HG03460 (cell line): ENCODE measurements at regions not wholly inside any gene's neighbourhood (a gene's known extent, or its start where the extent isn't known, plus 50 kb on each side); places are given as distances from the start of the nearest gene placed in this dataset.
"Not testable (repeated sequence)": the region's sequence is repeated elsewhere in the genome, so short reads cannot be mapped to it uniquely, and the experiment has no call there.

Experiments used
- ATAC-seq: cut with Tn5 transposase; IDR thresholded peaks from one replicate; pipeline ENCODE4 v1.9.1; 2021; ENCODE audit not compliant: unreplicated experiment

DNA sequence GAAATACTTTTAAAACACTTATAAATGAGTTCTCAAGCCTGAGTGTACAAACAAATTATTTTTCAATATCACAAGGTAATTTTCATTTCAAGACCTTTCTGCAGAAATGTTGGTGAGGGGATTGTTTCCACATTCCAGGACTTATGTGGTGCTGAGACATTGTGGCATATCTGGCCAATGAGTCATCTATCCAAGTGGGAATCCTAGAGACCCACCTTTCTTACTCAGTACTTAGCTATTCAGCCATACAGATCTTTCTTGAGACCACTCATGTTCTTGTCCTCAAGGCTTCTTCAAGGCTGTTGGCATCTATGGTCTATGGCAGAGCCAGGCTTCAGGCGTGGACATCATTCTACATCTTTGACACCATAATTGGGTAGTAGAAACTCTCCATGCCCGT lies 225.4 kb downstream of the DKK1 start:
- no peak for ATAC-seq

DNA sequence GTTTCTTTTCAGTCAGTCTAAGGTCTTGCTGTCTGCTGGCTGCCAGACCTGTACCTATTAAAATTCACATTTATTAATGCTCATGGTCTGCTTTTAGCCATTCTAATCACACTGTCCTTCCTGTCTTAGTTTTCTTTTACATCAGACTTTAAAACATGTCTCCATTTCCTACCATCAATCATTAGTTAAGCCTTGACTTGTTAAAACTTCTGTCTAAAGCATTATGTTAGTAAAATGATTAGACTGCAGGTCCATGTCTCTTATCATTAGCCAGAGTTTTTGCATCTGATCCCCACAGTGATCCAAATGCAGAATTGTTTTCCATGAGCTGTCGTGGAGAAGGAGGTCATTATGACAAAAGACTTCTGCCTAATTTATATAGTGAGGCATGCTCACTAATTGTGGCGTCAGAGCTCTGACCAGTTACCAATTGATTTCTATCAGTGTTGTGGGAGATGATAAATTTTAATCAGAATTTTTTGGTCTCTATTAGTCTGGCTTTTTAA lies 226.5 kb downstream of the DKK1 start:
- no peak for ATAC-seq

DNA sequence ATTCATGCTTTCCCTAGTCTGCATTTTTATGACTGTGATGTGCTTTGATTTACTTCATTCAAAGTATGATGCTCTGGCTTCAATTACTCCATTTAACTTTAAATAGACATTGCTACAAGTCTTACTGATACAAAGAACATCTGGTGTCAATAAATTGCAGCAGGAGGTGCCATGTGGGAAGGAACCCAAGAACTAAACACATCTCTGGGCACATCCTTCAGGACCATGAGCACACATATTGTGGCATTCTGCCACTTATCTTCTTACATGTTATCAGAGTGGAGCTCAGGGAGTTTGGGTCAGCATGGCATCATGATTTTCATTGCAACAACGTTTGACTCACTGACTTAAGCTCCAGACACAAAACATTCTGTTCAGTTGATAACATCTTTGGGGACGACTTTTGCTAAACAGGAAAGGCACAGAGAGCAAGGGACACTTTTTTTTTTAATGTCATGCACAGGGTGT lies 227.0 kb downstream of the DKK1 start:
- ATAC-seq = no peak

DNA sequence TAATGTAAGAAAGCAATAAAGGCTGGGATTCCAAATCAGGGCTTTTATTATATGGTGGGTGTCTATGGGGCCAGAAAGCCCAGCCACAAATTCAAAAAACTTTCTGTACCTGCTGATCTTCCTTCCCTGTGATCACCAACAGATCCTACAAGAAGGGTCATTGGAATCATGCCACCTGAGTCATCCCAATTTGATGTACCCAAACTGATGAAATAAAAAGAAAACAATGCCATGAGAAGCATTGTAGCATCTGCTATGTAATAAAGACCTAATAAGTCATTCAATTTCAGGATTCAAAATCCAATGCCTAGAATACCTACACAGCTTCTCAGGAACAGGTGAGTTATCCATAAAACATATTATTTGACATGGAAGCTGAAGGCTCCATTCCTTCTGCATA lies 228.8 kb downstream of the DKK1 start:
- ATAC-seq = no peak

DNA sequence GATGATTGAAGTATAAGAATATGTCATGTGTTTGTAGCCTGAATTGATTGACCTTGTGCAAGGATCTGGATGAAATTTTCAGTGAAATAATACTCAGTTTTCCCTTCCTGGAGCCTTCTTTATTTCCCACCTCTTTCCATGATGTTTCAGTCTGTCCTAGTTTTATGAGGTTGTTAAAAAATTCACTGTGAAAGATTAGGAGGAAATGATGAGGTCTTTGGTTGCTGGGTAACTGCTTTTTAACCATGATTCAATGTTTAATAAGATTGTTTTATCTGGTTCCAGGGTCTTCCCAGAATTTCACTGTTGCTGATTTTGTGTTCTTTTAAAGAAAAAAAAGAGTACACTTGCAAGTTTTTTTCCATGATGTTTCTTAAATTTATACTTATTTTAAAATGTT lies 221.5 kb downstream of the MBL2 start:
- ATAC-seq = no peak

DNA sequence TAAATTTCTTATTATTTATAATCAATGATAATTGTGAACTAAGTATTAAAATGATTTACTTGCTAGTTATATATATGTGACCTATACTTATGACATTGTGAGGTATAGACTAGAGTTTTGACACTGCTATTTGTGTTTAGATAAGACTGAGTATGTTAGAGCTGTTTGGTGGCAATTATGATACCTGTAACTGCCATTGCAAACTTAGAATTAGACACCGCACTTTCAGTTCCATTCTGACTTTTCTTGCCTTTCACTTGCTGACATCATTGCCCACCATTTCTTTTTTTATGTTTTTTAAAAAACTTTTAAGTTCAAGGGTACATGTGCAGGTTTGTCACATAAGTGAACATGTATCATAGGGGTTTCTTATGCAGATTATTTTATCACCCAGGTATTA lies 214.5 kb downstream of the MBL2 start:
- no peak for ATAC-seq

DNA sequence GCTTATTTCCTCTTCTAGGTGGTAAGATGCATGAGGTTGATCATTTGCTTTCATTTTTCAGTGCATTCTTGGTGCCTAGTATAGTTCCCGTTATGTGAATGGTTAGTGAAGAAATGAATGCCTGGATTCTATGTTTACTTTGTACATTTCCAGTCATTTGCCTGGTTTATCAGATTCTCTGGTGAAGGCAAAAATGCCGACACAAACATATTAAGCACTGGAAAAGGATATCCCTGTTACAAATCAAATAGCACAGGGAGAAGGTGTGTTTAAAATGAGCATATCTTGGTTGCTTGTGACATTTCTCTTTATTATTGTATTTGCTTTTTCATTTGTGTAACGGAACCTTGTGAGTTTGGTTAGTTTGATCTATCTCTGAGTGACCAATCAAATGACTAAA lies 211.3 kb downstream of the MBL2 start:
- ATAC-seq = no peak

DNA sequence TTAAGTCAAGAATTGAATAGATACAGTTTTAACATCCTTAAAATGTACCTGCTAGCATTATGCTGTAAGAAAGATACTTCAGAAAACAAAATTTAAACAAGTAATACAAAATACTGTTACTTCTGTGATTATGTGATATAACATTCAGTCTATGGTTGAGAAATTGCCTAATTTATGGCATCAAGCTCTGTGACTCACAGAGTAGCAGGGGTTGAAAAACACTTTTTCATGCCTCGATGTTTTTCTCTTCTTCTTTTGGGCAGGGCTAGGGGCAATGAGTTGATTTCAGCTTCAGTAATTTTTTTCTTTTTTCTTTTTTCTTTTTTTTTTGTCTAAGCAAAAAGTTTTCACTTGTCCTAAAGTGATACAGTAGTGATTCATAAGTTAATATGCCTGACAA lies 209.2 kb downstream of the MBL2 start:
- no peak for ATAC-seq

DNA sequence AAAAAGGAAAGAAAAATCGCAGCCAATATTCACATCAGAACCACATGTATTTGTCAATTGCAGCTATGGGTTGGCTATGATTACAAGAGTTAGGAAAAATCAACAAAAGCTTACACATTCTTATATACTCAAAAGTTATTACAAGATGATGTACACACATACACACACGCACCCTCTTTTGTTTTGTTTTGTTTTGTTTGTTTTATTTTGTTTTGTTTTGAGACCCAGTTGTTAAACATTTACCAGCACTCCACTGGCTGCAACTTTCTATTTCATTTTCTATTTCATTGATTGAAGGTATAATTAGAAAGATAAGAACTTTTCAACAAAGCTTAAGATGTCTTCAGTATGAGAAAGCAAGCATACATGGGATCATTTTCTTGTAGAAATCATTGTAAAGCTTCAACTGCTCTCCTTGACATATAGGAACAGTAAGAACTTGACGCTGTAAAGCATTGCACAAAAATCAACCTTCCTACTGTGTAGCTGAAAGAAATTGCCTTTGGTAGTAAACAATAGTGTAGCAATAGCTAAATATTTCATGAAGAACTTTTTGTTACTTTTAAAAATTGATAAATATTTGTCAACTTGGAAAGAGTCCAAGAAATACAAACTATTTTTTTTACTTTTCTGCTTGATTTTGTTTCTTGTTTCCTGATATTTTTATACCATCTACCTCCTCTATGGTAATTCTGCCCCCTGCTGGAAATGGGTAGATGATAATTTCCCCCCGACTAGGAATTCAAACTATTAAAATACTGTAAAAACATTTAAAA lies 205.9 kb downstream of the MBL2 start:
- no peak for ATAC-seq

DNA sequence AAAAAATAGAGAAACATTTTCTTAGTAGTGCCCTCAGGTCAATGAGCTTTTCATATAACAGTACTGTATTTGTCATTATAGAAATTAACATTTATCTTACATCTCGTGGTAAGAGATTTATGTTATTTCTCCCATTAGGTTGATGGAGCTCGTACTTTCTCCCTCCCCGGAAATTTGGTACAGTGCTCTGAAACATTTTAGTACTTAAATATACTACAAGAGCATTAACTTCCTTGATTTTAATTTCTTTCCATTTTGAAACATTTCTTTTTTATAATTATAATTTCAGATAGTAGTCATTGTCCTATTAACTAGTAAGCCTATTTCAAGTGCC lies 205.4 kb downstream of the MBL2 start:
- no peak for ATAC-seq

DNA sequence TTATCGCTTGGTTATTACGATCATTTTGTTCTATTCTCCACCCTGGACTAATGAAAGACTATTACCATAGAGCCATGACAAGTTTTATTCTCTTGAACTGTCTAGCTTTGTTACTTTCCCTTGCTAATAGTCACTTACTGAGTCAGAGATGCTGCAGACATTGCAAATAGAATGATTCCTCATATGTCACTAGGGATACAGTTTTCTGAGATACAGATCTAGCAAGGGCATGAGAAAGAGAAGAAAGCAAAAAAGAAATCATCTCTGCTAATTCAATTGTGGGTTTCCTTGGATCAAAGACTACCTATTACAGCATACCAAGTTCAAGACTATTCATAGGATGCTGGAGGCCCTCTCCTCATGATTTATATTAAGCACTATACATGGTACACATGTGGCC lies 204.3 kb downstream of the MBL2 start:
- no peak for ATAC-seq

DNA sequence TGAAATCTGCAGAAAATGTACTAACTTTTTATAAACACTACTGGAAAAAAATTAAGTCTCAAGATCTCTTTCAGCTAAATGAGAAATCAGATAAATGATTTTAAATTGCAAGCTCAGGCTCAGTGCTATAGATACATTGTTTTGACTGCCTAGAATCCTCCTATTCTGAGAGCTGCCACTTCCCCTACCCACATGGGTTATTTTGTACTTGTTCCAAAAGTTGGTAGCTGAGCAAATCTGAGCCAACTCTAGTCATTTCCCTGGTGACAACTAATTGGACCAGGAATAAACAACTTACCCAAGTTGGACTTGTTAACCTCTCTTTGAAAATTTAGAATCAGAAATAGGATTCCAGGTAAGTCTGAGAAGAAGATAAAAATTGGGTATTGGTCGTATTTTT lies 202.1 kb downstream of the MBL2 start:
- no peak for ATAC-seq

DNA sequence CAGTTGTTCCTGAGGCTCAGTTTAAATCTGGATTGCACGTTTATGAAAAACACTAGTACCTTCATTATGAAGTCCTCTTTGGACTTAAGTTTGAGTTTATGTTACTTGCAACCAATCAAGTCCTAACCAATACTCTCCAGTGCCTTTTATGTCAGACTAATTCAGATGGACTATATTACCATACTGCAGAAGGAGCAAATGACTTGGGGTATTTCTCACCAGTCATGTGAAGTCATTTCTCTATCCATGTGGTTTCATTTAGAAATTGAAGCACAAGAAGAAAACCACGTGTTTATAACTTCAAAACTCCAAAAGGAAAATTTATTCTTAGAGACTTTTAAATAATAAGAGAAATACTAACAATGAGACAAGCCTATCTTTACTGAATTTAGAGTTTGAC lies 201.6 kb downstream of the MBL2 start:
- no peak for ATAC-seq

DNA sequence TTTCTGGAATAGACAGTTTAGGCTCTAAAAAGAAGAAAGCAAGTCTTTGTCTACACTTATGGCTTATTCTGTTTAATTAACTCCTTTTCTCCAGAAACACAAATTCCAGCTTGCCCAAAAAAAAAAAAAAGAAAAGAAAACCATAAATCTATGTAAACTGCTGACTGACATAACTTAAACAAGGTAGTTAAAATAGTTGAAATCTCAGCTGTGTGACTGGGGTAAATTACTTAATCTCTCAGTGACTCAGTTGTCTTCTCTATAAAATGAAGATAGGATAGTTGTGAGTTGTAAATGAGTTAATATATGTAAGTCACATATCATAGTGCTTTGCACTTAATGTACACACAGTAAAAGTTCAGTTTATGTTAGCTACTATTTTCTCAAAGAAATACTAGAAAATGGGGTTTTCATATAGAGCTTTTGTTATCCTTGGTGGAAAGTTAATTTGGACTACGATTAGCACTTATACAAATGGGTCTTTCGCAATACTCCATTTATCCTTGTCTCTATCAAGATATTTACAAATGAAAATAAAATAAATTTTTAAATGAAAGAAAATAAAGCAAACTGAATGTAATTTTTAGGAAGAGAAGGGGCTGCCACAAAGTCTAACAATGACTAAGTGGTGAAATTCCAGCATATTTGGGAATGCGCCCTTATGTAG lies 200.9 kb downstream of the MBL2 start:
- no peak for ATAC-seq

DNA sequence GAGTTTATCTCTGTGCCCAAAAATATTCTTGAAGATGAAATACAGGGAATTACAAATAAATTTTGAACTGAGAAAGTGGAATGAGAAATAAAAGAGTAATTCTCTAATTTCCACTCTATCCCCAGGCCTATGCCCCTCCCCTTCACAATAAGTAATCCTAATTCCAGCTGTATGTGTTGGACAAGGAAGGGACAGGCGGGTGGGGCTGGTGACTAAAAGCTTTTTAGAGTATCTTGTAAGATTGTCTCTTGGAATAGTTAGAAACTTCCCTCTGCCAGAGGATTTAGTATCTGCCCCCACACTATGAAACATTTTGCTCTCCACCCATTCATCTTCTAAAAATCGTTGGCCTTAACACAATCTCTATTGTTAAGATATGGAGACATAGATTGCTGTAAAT lies 199.2 kb downstream of the MBL2 start:
- ATAC-seq = no peak

DNA sequence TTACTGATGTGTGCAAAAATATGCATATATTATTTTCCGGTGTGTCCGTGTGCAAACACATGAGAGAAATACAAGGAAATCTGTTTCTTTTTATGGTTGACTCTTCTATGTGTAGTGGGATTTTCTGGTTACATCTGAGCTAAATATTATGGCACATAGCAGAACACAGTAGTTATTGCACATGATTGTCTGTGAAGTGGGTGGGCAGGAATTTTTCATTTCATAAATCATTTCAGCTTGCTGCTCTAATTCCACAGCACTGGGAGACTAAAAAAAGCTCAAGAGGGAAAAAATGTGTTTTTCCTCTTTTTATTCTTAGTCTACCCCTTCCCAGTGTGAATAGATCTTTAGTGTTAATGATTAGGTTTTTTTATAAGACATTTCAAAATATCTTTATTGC lies 197.9 kb downstream of the MBL2 start:
- ATAC-seq = no peak

DNA sequence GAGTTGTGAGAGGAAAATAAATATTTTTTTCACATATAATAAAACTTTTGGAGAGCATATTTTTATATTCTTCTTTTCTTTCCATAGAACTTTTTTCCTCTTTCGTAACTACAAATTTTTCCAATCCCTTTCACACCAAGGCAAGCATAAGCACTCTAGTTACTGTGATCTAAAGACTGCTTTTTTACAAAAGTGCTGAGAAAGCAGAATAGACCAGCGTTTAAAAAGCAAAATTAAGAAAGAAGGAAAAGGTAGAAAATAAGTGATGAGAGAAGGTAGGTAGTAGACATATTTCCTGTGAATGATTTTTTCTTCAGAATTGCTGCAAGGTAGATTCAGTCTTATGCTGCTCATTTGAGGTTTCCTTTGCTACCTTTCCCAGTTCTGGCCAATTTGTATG lies 195.5 kb downstream of the MBL2 start:
- ATAC-seq = no peak

DNA sequence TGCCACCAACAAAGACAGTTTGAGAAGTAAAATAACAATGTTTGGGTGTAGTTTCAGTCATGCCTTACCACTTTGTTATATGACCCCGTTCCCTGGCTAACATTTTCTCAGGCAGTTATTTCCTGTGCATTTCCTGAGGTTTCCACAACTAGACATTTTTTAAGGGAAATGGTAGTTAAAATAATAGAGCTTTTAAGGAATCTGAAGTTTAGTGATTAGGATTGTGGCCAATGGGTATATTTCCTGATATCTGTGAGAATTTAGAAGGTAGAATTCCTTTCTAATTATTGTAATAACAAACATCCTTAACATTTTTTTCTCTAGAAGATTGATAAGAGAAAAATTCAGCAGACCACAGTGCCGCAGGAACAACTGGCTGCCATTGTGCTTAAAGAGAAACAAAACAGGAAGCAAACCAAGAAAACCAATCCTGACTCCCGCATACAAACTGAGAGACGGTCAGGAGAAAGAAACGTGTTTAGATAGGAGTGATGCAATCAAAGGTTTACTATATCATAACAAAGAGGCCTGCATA lies 193.6 kb downstream of the MBL2 start:
- ATAC-seq = no peak

DNA sequence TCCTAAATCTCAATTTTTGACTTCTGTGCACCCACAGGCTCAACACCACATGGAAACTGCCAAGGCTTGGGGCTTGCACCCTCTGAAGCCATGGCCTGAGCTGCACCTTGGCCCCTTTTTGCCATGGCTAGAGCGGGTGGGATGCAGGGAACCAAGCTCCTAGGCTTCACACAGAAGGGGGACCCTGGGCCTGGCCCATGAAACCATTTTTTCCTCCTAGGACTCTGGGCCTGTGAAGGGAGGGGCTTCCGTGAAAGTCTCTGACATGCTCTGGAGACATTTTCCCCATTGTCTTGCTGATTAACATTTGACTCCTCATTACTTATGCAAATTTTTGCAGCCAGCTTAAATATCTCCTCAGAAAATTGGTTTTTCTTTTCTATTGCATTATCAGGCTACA lies 190.9 kb downstream of the MBL2 start:
- not testable (repeated sequence) for ATAC-seq

DNA sequence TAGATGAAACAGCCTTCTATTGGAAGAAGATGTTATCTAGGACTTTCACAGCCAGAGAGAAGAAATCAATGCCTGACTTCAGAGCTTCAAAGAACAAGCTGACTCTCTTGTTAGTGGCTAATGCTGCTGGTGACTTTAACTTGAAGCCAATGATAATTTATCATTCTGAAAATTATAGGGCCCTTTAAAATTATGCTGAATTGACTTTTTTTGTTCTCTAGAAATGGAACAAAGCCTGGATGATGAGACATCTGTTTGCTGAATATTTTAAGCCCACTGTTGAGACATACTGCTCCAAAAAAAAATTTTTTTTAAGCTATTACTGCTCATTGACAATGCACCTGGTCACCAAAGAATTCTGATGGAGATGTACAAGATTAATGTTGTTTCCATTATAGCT lies 189.2 kb downstream of the MBL2 start:
- no peak for ATAC-seq

DNA sequence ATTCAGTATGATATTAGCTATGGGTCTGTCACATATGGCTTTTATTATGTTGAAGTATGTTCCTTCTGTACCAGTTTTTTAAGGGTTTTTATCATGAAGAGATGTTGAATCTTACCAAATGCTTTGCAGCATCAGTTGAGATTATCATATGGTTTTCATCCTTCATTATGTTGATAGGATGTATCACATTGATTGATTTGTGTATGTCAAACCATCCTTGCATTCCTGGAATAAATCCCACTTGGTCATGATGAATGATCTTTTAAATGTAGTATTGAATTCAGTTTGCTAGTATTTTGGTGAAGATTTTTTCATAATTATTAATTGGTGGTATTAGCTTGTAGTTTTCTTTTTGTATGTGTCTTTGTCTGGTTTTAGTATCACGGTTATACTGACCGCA lies 185.9 kb downstream of the MBL2 start:
- ATAC-seq = no peak

DNA sequence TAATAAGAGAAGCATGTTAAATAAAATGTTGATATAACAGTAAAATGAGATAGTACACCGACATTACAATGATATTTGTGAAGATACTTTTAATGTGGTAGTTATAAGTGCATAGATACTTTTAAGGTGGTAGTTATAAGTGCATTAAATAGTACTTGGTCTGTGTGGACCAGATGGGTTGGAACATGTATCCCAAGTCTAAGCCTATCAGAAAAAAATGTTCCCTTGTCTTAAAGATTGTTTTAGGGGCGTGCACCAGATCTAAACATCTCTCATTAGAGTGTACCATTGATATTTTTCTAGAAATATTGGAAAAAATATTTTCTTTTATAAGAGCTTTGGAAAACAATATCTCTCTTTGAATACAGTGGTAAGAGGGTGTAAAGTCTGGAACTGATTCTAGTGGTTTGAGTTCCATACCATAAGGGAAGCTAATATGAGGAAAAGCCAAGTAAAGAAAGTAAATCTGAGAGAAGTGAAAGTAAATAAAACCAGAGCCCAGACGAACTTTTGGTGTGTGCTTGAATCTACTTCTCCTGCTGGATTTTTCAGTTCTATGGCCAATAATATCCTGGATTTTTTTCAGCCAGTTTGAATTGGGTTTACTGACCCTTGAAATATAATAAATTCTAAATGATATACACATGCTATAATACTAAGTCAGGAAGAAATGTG lies 175.3 kb downstream of the MBL2 start:
- no peak for ATAC-seq
